HepG2 (cell line): ENCODE measurements at regions not wholly inside any gene's neighbourhood (a gene's known extent, or its start where the extent isn't known, plus 50 kb on each side); places are given as distances from the start of the nearest gene placed in this dataset.

Experiments
- AFF4 ChIP-seq: sonication (generic); formaldehyde crosslinking; IDR thresholded peaks from 2 replicates; pipeline ENCODE4 v1.4.0; 2020; ENCODE audit warnings: missing genetic modification reagents
- MLLT10 ChIP-seq: sonication (generic); formaldehyde crosslinking; IDR thresholded peaks from 2 replicates; pipeline ENCODE4 v1.4.0; 2020; ENCODE audit warnings: missing genetic modification reagents
- RAD51 ChIP-seq: fragments of 450-650 bp; IDR thresholded peaks from 2 replicates; pipeline ENCODE4 v1.6.1; 2016; ENCODE audit warnings: borderline replicate concordance
- SKI ChIP-seq: fragments of 450-650 bp; IDR thresholded peaks from one replicate; pipeline ENCODE4 v1.6.1; 2018; ENCODE audit warnings: mild to moderate bottlenecking; ENCODE audit not compliant: partially characterized antibody
- YY1 ChIP-seq: IDR thresholded peaks from 2 replicates; pipeline ENCODE4 v1.6.1; 2011; ENCODE audit warnings: low read length, low read depth, moderate library complexity, mild to moderate bottlenecking; ENCODE audit not compliant: insufficient read depth, insufficient replicate concordance
- ZBTB14 ChIP-seq: sonication (generic); formaldehyde crosslinking; IDR thresholded peaks from 2 replicates; pipeline ENCODE4 v1.4.0; 2020; ENCODE audit warnings: missing genetic modification reagents
- ZNF407 ChIP-seq: sonication (generic); formaldehyde crosslinking; IDR thresholded peaks from one replicate; pipeline ENCODE4 v1.5.1; 2020; ENCODE audit warnings: mild to moderate bottlenecking, missing genetic modification reagents; ENCODE audit errors: not compliant biosample characterization
- ZNF609 ChIP-seq: sonication (generic); formaldehyde crosslinking; IDR thresholded peaks from 2 replicates; pipeline ENCODE4 v1.4.0; 2020; ENCODE audit warnings: mild to moderate bottlenecking, missing genetic modification reagents, borderline replicate concordance
- ZNF761 ChIP-seq: sonication (generic); formaldehyde crosslinking; conservative IDR thresholded peaks from 2 replicates; pipeline ENCODE4 v1.4.0; 2020; ENCODE audit warnings: mild to moderate bottlenecking, missing genetic modification reagents

GRCh38 chr3:110198717-110199587, 861.6 kb upstream of the DPPA4 start (continued):
- TF ChIP-seq ZNF407 (CRISPR knock-in tag) (no peak), SKI (no peak), ZNF609 (CRISPR knock-in tag) (no peak), AFF4 (CRISPR knock-in tag) (no peak), MLLT10 (CRISPR knock-in tag) (no peak), YY1 (no peak), ZBTB14 (CRISPR knock-in tag) (no peak), RAD51 (no peak), ZNF761 (CRISPR knock-in tag) (no peak)
